ENCODE measurements at regions not wholly inside any gene's neighbourhood (a gene's known extent, or its start where the extent isn't known, plus 50 kb on each side); places are given as distances from the start of the nearest gene placed in this dataset.
"Not testable (repeated sequence)": the region's sequence is repeated elsewhere in the genome, so short reads cannot be mapped to it uniquely, and the experiment has no call there.

DNA sequence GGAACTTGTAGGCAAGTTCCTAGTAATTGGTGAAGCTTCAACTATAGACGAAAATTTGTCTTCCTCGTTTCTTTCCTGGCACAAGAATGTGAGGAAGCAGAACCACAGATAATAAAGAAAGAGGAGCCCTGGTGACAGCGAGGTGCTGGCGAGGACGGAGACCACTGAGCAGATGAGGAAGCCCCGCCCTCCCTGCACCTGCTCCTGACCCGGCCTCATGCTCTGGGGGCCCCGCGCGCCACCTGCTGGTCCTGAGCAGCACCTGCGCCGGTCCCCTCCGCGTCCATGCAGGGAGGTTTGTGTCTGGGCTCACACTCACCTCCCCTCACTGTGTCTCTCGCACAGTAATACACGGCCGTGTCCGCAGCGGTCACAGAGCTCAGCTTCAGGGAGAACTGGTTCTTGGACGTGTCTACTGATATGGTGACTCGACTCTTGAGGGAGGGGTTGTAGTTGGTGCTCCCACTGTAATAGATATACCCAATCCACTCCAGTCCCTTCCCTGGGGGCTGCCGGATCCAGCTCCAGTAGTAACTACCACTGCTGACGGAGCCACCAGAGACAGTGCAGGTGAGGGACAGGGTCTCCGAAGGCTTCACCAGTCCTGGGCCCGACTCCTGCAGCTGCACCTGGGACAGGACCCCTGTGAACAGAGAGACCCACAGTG, 1112.5 kb downstream of the TMEM121 start:
- peak in 2 of 3 experiments; percentile 2 to 19; a peak in 2 of 4 replicates for TF ChIP-seq CTCF (IDR thresholded peaks at IDR 0.05; ENCODE audit: control extremely low read depth in 1 of 3, insufficient read depth in 1 of 3, low read depth in 1 of 3, low read length in 3 of 3)
- not testable (repeated sequence) for TF ChIP-seq SIN3A (conservative IDR thresholded peaks at IDR 0.05 in 1 of 2, IDR thresholded peaks at IDR 0.05 in 1 of 2; ENCODE audit: low read depth in 1 of 2, low read length in 2 of 2); POLR2A (IDR thresholded peaks at IDR 0.05; ENCODE audit: control extremely low read depth in 1 of 2, low read depth in 2 of 2, low read length in 2 of 2); EP300 (IDR thresholded peaks at IDR 0.05; ENCODE audit: borderline replicate concordance in 1 of 2, low read depth in 2 of 2, low read length in 2 of 2); SRF (IDR thresholded peaks at IDR 0.05; ENCODE audit: low read depth, low read length)

Data from H1 (cell line).